ENCODE measurements at regions not wholly inside any gene's neighbourhood (a gene's known extent, or its start where the extent isn't known, plus 50 kb on each side); places are given as distances from the start of the nearest gene placed in this dataset.

DNA sequence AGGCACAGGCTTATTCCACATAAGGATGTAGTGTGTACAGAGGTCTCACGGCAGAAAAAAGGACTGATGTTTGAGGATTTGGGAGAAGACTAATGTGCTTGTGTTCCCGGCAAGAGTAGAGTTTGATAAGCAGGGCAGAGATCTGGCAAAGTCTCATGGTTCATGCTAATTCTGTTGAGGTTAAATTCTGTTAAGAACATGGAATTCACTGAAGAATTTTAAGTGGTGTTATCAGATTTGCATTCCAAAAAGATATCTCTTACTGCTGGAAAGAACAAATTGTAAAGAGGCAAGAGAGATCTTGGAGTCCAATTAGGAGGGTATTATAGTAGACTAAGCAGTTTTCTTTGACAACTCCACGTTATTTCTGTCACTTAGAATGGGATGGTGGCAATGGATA lies 348.3 kb downstream of the TDRD3 start:
- peak; percentile 80 for TF ChIP-seq ISL1 (CRISPR knock-in tag; IDR thresholded peaks at IDR 0.05)
- no peak for TF ChIP-seq BACH2 (CRISPR knock-in tag; IDR thresholded peaks at IDR 0.05; ENCODE audit: borderline replicate concordance)
- no peak for ATAC-seq

DNA sequence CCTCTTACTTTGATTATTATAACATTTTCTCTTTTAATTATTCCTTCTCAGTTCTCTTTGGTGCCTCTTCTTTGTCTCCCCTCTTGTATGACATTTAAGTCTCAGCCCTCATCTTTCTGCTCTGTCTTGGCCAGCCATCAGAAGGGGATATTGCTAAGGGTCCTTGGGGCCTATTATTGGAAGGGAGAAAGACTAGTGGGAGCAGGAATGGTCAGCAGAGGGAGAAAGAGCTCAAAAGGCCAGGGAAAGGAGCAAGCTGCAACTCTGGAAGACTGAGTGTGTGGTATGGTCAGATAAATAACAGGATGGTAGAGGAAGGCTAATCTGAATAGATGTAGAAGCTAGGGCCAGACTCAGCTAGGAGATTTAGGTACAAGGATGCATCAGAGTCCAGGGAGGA lies 336.9 kb downstream of the TDRD3 start:
- TF ChIP-seq PPARA (CRISPR knock-in tag; IDR thresholded peaks at IDR 0.05; ENCODE audit: borderline replicate concordance) (no peak), ARNTL (CRISPR knock-in tag; IDR thresholded peaks at IDR 0.05; ENCODE audit: borderline replicate concordance, low read depth) (no peak)
- TF ChIP-seq, protein P1, sequence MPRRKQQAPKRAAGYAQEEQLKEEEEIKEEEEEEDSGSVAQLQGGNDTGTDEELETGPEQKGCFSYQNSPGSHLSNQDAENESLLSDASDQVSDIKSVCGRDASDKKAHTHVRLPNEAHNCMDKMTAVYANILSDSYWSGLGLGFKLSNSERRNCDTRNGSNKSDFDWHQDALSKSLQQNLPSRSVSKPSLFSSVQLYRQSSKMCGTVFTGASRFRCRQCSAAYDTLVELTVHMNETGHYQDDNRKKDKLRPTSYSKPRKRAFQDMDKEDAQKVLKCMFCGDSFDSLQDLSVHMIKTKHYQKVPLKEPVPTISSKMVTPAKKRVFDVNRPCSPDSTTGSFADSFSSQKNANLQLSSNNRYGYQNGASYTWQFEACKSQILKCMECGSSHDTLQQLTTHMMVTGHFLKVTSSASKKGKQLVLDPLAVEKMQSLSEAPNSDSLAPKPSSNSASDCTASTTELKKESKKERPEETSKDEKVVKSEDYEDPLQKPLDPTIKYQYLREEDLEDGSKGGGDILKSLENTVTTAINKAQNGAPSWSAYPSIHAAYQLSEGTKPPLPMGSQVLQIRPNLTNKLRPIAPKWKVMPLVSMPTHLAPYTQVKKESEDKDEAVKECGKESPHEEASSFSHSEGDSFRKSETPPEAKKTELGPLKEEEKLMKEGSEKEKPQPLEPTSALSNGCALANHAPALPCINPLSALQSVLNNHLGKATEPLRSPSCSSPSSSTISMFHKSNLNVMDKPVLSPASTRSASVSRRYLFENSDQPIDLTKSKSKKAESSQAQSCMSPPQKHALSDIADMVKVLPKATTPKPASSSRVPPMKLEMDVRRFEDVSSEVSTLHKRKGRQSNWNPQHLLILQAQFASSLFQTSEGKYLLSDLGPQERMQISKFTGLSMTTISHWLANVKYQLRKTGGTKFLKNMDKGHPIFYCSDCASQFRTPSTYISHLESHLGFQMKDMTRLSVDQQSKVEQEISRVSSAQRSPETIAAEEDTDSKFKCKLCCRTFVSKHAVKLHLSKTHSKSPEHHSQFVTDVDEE (CRISPR knock-in tag; IDR thresholded peaks at IDR 0.05), result no peak
- no peak for ATAC-seq

DNA sequence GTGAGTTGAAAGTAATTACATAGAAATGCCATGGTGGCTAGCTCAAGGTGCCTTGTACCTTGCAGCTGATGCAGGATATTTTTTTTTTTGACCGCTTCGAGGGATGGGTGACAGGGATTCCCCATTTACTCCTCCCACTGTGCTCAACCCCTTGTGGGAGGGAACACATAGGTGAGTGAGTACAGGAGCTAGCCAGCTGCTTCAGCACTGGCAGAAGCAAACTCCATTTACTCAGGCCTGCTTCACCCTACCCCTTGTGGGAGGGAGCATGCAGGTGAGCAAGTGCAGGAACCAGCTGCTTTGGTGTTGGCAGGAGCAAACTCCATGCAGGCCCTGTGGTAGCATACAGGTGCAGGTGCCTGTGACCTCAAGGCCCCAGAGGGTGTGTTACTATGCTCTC lies 330.1 kb downstream of the TDRD3 start:
- TF ChIP-seq CSDC2 (CRISPR knock-in tag; IDR thresholded peaks at IDR 0.05) (no peak), ZNF8 (CRISPR knock-in tag; IDR thresholded peaks at IDR 0.05) (no peak), ARNTL (CRISPR knock-in tag; IDR thresholded peaks at IDR 0.05; ENCODE audit: borderline replicate concordance, low read depth) (no peak), ZFP3 (CRISPR knock-in tag; IDR thresholded peaks at IDR 0.05) (no peak), ISL1 (CRISPR knock-in tag; IDR thresholded peaks at IDR 0.05) (no peak), OSR1 (CRISPR knock-in tag; IDR thresholded peaks at IDR 0.05) (no peak), GLIS3 (CRISPR knock-in tag; IDR thresholded peaks at IDR 0.05) (no peak), RARB (CRISPR knock-in tag; IDR thresholded peaks at IDR 0.05) (no peak), PPARA (CRISPR knock-in tag; IDR thresholded peaks at IDR 0.05; ENCODE audit: borderline replicate concordance) (no peak), ESRRG (CRISPR knock-in tag; IDR thresholded peaks at IDR 0.05) (no peak), TCF4 (CRISPR knock-in tag; IDR thresholded peaks at IDR 0.05; ENCODE audit: borderline replicate concordance) (no peak), ZC3H10 (CRISPR knock-in tag; IDR thresholded peaks at IDR 0.05) (no peak)
- TF ChIP-seq, protein P2, sequence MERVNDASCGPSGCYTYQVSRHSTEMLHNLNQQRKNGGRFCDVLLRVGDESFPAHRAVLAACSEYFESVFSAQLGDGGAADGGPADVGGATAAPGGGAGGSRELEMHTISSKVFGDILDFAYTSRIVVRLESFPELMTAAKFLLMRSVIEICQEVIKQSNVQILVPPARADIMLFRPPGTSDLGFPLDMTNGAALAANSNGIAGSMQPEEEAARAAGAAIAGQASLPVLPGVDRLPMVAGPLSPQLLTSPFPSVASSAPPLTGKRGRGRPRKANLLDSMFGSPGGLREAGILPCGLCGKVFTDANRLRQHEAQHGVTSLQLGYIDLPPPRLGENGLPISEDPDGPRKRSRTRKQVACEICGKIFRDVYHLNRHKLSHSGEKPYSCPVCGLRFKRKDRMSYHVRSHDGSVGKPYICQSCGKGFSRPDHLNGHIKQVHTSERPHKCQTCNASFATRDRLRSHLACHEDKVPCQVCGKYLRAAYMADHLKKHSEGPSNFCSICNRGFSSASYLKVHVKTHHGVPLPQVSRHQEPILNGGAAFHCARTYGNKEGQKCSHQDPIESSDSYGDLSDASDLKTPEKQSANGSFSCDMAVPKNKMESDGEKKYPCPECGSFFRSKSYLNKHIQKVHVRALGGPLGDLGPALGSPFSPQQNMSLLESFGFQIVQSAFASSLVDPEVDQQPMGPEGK (CRISPR knock-in tag; IDR thresholded peaks at IDR 0.05; ENCODE audit: borderline replicate concordance), result no peak
- TF ChIP-seq, protein P3, sequence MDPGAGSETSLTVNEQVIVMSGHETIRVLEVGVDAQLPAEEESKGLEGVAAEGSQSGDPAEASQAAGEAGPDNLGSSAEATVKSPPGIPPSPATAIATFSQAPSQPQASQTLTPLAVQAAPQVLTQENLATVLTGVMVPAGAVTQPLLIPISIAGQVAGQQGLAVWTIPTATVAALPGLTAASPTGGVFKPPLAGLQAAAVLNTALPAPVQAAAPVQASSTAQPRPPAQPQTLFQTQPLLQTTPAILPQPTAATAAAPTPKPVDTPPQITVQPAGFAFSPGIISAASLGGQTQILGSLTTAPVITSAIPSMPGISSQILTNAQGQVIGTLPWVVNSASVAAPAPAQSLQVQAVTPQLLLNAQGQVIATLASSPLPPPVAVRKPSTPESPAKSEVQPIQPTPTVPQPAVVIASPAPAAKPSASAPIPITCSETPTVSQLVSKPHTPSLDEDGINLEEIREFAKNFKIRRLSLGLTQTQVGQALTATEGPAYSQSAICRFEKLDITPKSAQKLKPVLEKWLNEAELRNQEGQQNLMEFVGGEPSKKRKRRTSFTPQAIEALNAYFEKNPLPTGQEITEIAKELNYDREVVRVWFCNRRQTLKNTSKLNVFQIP (CRISPR knock-in tag; IDR thresholded peaks at IDR 0.05; ENCODE audit: borderline replicate concordance, low read depth), result no peak
- TF ChIP-seq, protein P4, sequence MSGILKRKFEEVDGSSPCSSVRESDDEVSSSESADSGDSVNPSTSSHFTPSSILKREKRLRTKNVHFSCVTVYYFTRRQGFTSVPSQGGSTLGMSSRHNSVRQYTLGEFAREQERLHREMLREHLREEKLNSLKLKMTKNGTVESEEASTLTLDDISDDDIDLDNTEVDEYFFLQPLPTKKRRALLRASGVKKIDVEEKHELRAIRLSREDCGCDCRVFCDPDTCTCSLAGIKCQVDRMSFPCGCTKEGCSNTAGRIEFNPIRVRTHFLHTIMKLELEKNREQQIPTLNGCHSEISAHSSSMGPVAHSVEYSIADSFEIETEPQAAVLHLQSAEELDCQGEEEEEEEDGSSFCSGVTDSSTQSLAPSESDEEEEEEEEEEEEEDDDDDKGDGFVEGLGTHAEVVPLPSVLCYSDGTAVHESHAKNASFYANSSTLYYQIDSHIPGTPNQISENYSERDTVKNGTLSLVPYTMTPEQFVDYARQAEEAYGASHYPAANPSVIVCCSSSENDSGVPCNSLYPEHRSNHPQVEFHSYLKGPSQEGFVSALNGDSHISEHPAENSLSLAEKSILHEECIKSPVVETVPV (CRISPR knock-in tag; IDR thresholded peaks at IDR 0.05), result no peak
- TF ChIP-seq, protein P1 (CRISPR knock-in tag; IDR thresholded peaks at IDR 0.05), result no peak
- ATAC-seq, result no peak

DNA sequence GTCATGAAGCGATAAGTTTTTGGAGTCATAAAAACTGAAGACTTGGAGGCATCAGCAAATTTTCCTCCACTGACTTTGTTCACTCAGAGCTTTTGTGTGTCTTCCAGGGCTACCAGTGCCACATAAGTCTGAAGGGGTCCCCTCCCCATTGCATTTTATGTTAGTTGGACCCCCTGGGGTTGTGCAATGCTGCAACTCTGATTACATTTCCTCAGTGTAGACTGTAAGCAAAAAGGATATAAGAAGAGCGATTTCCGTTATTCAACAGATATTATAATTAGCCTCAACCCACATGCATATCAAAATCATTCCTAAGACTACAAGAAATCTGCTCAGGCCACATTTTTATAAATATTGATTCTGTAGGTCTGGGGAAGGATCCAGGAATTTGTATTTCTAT lies 324.0 kb downstream of the TDRD3 start:
- no peak for ATAC-seq

More for the DNA sequence above, 324.0 kb downstream of the TDRD3 start:
- TF ChIP-seq, protein P1 (CRISPR knock-in tag; IDR thresholded peaks at IDR 0.05), result no peak
- TF ChIP-seq ZNF8 (CRISPR knock-in tag; IDR thresholded peaks at IDR 0.05) (no peak), TOX (CRISPR knock-in tag; IDR thresholded peaks at IDR 0.05; ENCODE audit: borderline replicate concordance) (no peak), ZNF70 (CRISPR knock-in tag; IDR thresholded peaks at IDR 0.05) (no peak), CSDC2 (CRISPR knock-in tag; IDR thresholded peaks at IDR 0.05) (no peak), ESRRG (CRISPR knock-in tag; IDR thresholded peaks at IDR 0.05) (no peak), ZFP3 (CRISPR knock-in tag; IDR thresholded peaks at IDR 0.05) (no peak)

Measured in SK-N-SH treated with all-trans-retinoic acid at 6 μM for 48 hours (cell line).